Caco-2 (cell line): ENCODE measurements at regions not wholly inside any gene's neighbourhood (a gene's known extent, or its start where the extent isn't known, plus 50 kb on each side); places are given as distances from the start of the nearest gene placed in this dataset.

Experiments used
- BruUV-seq: library from RNA; stranded (reverse); fragments of 400-500 nt; replicated peaks from 2 replicates; lab custom pipeline; 2021; lab: Mats Ljungman, UMichigan
- CTCF ChIA-PET: fragments of 300-600 bp; sonication (Branson Sonifier 250); formaldehyde crosslinking; loops from one replicate; lab custom pipeline; 2022; ENCODE audit warnings: antibody characterized with exemption; lab: Charles Lee
- POLR2A ChIA-PET: fragments of 300-600 bp; sonication (Branson Sonifier 250); formaldehyde crosslinking; loops from one replicate; lab custom pipeline; 2022; ENCODE audit warnings: antibody characterized with exemption; lab: Charles Lee
- DNase-seq, 2 experiments: peaks; one replicate each; pipeline versions ENCODE4 v3.0.0 to v3.0.0-alpha.2; 2020 to 2022
- H3K27me3 ChIP-seq: replicated peaks from 2 replicates; pipeline ENCODE4 v1.6.0; 2011; ENCODE audit warnings: low read length; ENCODE audit not compliant: control insufficient read depth, insufficient read depth
- H3K36me3 ChIP-seq: 2 replicates; pipeline ENCODE4 v1.5.1; 2011; ENCODE audit warnings: low read length; ENCODE audit not compliant: control insufficient read depth, insufficient read depth
- H3K4me1 ChIP-seq: fragments of 250-450 bp; sonication (Bioruptor Pico); 2 replicates; pipeline ENCODE4 v1.5.1; 2020; ENCODE audit warnings: mild to moderate bottlenecking
- H3K4me3 ChIP-seq: 2 replicates; pipeline ENCODE4 v1.5.1; 2011; ENCODE audit warnings: low read depth, mild to moderate bottlenecking, control low read depth, low read length
- H3K9me3 ChIP-seq: fragments of 250-450 bp; sonication (Bioruptor Pico); 2 replicates; pipeline ENCODE4 v1.5.1; 2020; ENCODE audit warnings: mild to moderate bottlenecking, moderate library complexity
- H3K27ac Mint-ChIP-seq: one replicate; pipeline ENCODE4 v1.8.0; 2022; ENCODE audit warnings: mixed read lengths; ENCODE audit not compliant: unreplicated experiment
- H3K27me3 Mint-ChIP-seq: one replicate; pipeline ENCODE4 v1.8.0; 2022; ENCODE audit warnings: mixed read lengths; ENCODE audit not compliant: insufficient read depth, unreplicated experiment
- H3K36me3 Mint-ChIP-seq: one replicate; pipeline ENCODE4 v1.8.0; 2022; ENCODE audit warnings: mild to moderate bottlenecking, mixed read lengths; ENCODE audit not compliant: insufficient read depth, unreplicated experiment
- H3K4me1 Mint-ChIP-seq: one replicate; pipeline ENCODE4 v1.8.0; 2022; ENCODE audit warnings: low read depth, mixed read lengths; ENCODE audit not compliant: unreplicated experiment
- H3K4me3 Mint-ChIP-seq: one replicate; pipeline ENCODE4 v1.8.0; 2022; ENCODE audit warnings: mild to moderate bottlenecking, moderate library complexity, mixed read lengths; ENCODE audit not compliant: unreplicated experiment
- H3K9me3 Mint-ChIP-seq: one replicate; pipeline ENCODE4 v1.8.0; 2022; ENCODE audit warnings: mixed read lengths; ENCODE audit not compliant: unreplicated experiment
- intact Hi-C: fragments of 100-400 bp; cut with micrococcal nuclease; formaldehyde crosslinking; loops from one replicate; pipeline ENCODE4 v1.10.0; 2022; ENCODE audit not compliant: unreplicated experiment
- TF ChIP-seq, protein P1 (sequence below), 2 experiments: fragments of 200-600 bp in 1 of 2; IDR thresholded peaks; 1 replicate in 1 of 2; 2 replicates in 1 of 2; pipeline versions ENCODE4 v1.5.1 to v1.8.0; 2011 to 2022; ENCODE audit warnings: antibody characterized with exemption in 1 of 2, control low read depth in 1 of 2, inconsistent platforms in 1 of 2, low read depth in 1 of 2, low read length in 1 of 2, mild to moderate bottlenecking in 1 of 2, moderate library complexity in 1 of 2; ENCODE audit not compliant: insufficient read depth in 1 of 2, severe bottlenecking in 1 of 2, unreplicated experiment in 1 of 2

DNA sequence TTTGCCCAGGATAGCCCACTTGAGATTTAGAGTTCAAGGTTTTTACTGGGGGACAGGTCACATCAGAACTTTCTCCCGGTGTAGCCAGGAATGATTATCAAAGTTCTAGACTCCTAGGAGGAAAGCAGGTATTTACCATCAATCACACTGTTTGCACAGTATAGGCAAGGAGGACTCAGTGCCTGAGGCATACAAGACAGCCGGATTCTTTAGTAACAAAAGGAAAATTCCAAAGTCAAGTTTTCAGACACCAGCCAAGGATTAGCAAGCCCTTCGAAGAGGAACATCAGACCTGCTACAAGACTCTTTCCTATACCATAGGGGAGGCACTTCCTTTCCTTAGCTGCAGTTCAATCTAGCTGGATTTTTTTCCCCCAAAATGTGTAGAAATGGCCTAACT, 197.8 kb upstream of the USP25 start:
- H3K27ac Mint-ChIP-seq = no peak overlapping the region
- intact Hi-C loops = no loop called here
- BruUV-seq = no TSS peak
- peaks cover 10% of the 10 kb centered on the region for H3K4me1 Mint-ChIP-seq
- Histone ChIP-seq H3K4me1 (0 out of 2 replicates have a peak, but pooled peaks cover 4% of the 10 kb centered on the region), H3K9me3 (no peaks in the 10 kb centered on the region), H3K27me3 (no peaks in the 10 kb centered on the region), H3K36me3 (no peaks in the 10 kb centered on the region), H3K4me3 (no peak overlapping the region)
- TF ChIP-seq, protein P1, sequence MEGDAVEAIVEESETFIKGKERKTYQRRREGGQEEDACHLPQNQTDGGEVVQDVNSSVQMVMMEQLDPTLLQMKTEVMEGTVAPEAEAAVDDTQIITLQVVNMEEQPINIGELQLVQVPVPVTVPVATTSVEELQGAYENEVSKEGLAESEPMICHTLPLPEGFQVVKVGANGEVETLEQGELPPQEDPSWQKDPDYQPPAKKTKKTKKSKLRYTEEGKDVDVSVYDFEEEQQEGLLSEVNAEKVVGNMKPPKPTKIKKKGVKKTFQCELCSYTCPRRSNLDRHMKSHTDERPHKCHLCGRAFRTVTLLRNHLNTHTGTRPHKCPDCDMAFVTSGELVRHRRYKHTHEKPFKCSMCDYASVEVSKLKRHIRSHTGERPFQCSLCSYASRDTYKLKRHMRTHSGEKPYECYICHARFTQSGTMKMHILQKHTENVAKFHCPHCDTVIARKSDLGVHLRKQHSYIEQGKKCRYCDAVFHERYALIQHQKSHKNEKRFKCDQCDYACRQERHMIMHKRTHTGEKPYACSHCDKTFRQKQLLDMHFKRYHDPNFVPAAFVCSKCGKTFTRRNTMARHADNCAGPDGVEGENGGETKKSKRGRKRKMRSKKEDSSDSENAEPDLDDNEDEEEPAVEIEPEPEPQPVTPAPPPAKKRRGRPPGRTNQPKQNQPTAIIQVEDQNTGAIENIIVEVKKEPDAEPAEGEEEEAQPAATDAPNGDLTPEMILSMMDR (IDR thresholded peaks at IDR 0.05; ENCODE audit: insufficient read depth in 1 of 2, low read depth in 1 of 2, low read length in 1 of 2, severe bottlenecking in 1 of 2, unreplicated experiment in 1 of 2) = no peak
- no peaks in the 10 kb centered on the region for H3K9me3 Mint-ChIP-seq
- no peaks in the 10 kb centered on the region for H3K36me3 Mint-ChIP-seq
- no peak for DNase-seq
- H3K27me3 Mint-ChIP-seq = peaks cover 2% of the 10 kb centered on the region
- ChIA-PET POLR2A (no interaction called here), CTCF (no interaction called here)
- H3K4me3 Mint-ChIP-seq = no peak overlapping the region

DNA sequence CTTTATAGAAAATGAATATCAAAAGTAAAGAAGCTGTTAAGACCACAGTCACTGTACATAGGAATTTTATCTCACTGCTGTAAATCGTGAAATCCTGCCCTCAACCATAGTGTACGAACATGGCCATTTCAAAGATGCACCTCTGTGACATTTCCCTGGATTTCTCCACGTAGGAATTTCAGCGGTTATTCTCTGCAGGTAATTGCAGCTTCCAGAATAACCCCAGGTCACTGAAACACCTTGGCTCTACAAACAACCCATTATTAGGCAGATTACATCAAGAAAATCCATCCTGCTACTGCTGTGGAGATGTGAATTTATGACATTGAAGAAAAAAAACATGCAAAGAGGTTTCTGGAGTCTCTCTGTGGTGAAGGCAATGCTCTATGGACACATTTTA, 196.2 kb upstream of the USP25 start:
- no peak for DNase-seq
- Histone ChIP-seq H3K4me1 (0 out of 2 replicates have a peak, but pooled peaks cover 4% of the 10 kb centered on the region), H3K4me3 (no peak overlapping the region), H3K9me3 (no peaks in the 10 kb centered on the region), H3K27me3 (no peaks in the 10 kb centered on the region), H3K36me3 (no peaks in the 10 kb centered on the region)
- H3K36me3 Mint-ChIP-seq = no peaks in the 10 kb centered on the region
- H3K27me3 Mint-ChIP-seq = peaks cover 5% of the 10 kb centered on the region
- H3K4me1 Mint-ChIP-seq = peaks cover 10% of the 10 kb centered on the region
- no TSS peak for BruUV-seq
- no peaks in the 10 kb centered on the region for H3K9me3 Mint-ChIP-seq
- H3K27ac Mint-ChIP-seq = no peak overlapping the region
- CTCF ChIA-PET = no interaction called here
- POLR2A ChIA-PET = no interaction called here
- TF ChIP-seq, protein P1 (IDR thresholded peaks at IDR 0.05; ENCODE audit: insufficient read depth in 1 of 2, low read depth in 1 of 2, low read length in 1 of 2, severe bottlenecking in 1 of 2, unreplicated experiment in 1 of 2) = no peak
- intact Hi-C loops = no loop called here
- H3K4me3 Mint-ChIP-seq = no peak overlapping the region

DNA sequence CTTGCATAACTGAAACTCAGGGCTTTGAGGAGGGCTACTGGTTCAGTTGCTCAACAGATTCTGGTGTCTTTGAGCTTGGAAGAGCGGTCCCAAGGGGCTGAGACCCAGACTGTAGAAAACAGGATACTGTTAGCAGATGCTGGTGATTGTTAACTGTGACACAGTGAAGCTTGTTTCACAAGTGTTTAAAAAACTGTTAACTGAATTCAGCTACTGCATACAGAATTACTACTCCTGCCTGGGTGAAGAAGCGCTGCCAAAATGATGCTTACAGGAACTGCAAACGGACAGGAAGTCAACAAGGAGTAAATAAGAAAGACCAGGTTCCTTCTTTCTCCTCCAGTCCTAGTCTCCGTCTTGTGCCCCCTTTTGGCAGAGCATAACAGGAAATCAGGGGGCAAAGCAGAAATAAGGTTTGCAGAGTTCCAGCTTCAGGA, 195.3 kb upstream of the USP25 start:
- no peak overlapping the region for H3K4me3 ChIP-seq
- H3K4me3 Mint-ChIP-seq = no peak overlapping the region
- no peak for DNase-seq
- intact Hi-C loops = no loop called here
- no TSS peak for BruUV-seq
- H3K4me1 Mint-ChIP-seq = peaks cover 10% of the 10 kb centered on the region
- H3K36me3 ChIP-seq = no peaks in the 10 kb centered on the region
- TF ChIP-seq, protein P1 (IDR thresholded peaks at IDR 0.05; ENCODE audit: insufficient read depth in 1 of 2, low read depth in 1 of 2, low read length in 1 of 2, severe bottlenecking in 1 of 2, unreplicated experiment in 1 of 2) = no peak
- H3K27ac Mint-ChIP-seq = no peak overlapping the region
- H3K9me3 Mint-ChIP-seq = no peaks in the 10 kb centered on the region
- H3K27me3 ChIP-seq = no peaks in the 10 kb centered on the region
- no peaks in the 10 kb centered on the region for H3K9me3 ChIP-seq
- H3K36me3 Mint-ChIP-seq = no peaks in the 10 kb centered on the region
- 0 out of 2 replicates have a peak, but pooled peaks cover 4% of the 10 kb centered on the region for H3K4me1 ChIP-seq
- POLR2A ChIA-PET = no interaction called here
- H3K27me3 Mint-ChIP-seq = peaks cover 5% of the 10 kb centered on the region
- CTCF ChIA-PET = no interaction called here
